ENCODE measurements at regions not wholly inside any gene's neighbourhood (a gene's known extent, or its start where the extent isn't known, plus 50 kb on each side); places are given as distances from the start of the nearest gene placed in this dataset.

DNA sequence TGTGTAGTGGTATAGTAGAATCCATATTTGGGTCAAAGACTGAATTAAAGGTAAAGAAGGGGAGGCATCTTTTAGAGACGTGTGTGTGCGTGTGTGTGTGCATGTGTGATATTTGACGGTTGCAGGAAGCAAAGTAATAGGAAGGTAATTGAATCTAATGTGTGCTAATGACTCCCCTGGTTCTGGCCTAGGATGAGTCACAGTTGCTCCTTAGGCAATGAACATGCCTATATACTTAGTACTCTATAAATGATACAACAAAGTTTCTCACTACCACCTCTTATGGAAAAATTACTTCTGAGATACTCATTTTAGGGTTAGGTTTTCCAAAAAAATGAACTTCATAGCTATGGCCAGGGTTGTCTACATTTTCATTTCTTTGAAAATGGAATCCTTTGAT lies 409.6 kb downstream of the GUCY1A2 start:
- no peak for DNase-seq

DNA sequence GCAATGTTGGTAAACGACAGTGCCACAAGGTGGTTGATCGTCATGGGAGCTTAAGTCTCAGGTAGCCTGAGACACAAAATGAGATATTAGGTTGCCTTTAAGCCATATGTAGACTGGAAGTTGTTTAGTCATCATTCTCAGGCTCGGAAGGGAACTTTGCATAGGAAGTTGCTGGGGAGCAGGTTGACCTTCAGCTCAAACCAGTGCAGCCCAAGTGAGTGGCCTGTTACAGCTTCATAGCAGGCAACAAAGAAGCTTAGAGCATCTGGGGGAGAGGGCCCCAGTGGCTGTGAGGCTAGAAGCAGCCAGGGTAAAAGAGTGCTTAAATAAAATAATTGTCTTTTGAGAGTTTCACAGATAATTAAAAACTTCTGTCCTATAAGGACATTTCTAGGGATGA lies 404.0 kb downstream of the GUCY1A2 start:
- no peak for DNase-seq

DNA sequence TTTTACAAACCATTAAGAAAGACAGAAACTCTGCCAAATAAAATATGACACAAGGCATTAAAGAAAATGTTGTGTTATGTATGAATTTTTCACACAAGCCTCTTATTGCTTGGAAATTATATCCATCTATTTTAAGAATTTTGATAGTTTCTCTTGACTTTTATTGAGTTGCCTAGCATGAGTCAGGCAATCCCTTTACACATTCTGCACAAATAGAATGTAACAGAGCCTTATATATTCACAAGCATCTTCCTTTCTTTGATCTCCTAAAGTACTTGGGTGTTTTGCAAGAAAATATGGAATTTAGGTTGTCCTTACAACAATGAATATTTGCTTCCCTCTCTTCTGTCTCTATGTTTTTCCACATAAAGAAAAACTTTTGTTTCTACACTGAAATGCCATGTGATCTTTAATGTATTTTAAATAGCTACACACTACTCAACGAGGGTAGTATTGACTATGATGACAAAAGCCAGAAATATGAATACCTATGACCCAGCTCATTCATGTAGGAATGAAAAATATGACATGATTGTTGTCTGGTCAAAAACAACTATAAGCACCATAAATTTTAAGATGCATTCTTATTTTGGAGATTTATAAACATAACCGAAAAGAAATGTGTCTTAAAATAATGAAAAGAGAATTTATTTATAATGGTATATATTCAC lies 398.8 kb downstream of the GUCY1A2 start:
- no peak for DNase-seq

DNA sequence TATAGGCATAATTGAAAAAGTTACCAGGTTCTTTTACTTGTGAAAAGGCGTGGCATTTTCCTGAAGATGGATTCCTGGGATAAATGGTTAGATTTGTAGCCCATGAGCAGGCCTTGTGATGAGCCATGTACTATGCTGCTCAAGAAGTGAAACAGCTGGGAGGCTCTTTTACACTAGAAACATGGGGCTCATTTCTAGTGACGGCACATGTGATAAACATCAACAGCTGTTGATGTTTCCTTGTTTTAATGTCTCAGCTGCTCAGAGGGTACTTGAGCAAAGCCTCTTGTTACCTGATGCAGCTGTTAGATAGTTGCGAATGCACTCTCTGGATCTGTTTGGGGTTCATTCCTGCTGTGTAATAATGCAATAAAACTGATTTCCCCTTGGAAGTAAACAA lies 396.8 kb downstream of the GUCY1A2 start:
- peak; percentile 3 for DNase-seq
